ENCODE measurements at regions not wholly inside any gene's neighbourhood (a gene's known extent, or its start where the extent isn't known, plus 50 kb on each side); places are given as distances from the start of the nearest gene placed in this dataset.
"Not testable (repeated sequence)": the region's sequence is repeated elsewhere in the genome, so short reads cannot be mapped to it uniquely, and the experiment has no call there.

- Histone ChIP-seq H3K36me3 (no peaks in the 10 kb centered on the region), H3K27me3 (no peaks in the 10 kb centered on the region), H3K4me3 (no peak overlapping the region), H3K27ac (no peak overlapping the region), H3K4me1 (no peaks in the 10 kb centered on the region), H3K9me3 (no peaks in the 10 kb centered on the region)
- DNase-seq: no peak
- TF ChIP-seq CTCF (IDR thresholded peaks at IDR 0.05) (no peak), POLR2A (IDR thresholded peaks at IDR 0.05) (no peak), POLR2AphosphoS5 (IDR thresholded peaks at IDR 0.05) (no peak), EP300 (IDR thresholded peaks at IDR 0.05) (no peak)
- ATAC-seq (ENCODE audit: low FRiP score in 2 of 2): no peak
- 88 to 94% methylated on average over 2 of the region's 2 CpGs for WGBS, 2 donors
Observed at GRCh38 chr2:228372212-228372611, 190.7 kb upstream of the SPHKAP start.

- ATAC-seq (ENCODE audit: low FRiP score in 2 of 2): no peak
- H3K27me3 ChIP-seq: no peaks in the 10 kb centered on the region
- H3K36me3 ChIP-seq: no peaks in the 10 kb centered on the region
- 87 to 90% methylated on average over 5 of the region's 5 CpGs for WGBS, 2 donors
- TF ChIP-seq POLR2A (IDR thresholded peaks at IDR 0.05) (no peak), CTCF (IDR thresholded peaks at IDR 0.05) (no peak), POLR2AphosphoS5 (IDR thresholded peaks at IDR 0.05) (no peak), EP300 (IDR thresholded peaks at IDR 0.05) (no peak)
- H3K27ac ChIP-seq: no peak overlapping the region
- no peak overlapping the region for H3K4me3 ChIP-seq
- no peaks in the 10 kb centered on the region for H3K4me1 ChIP-seq
- H3K9me3 ChIP-seq: no peaks in the 10 kb centered on the region
- no peak for DNase-seq
Observed at GRCh38 chr2:228369400-228370031, 188.0 kb upstream of the SPHKAP start.

GRCh38 chr2:228367356-228367755 lies 185.9 kb upstream of the SPHKAP start:
- no peaks in the 10 kb centered on the region for H3K36me3 ChIP-seq
- WGBS, 2 donors: 78 to 88% methylated on average over 2 of the region's 2 CpGs
- H3K9me3 ChIP-seq: no peaks in the 10 kb centered on the region
- H3K4me1 ChIP-seq: no peaks in the 10 kb centered on the region
- DNase-seq (no peak), ATAC-seq (ENCODE audit: low FRiP score in 2 of 2) (no peak)
- no peak overlapping the region for H3K4me3 ChIP-seq
- TF ChIP-seq EP300 (IDR thresholded peaks at IDR 0.05): no peak
- TF ChIP-seq POLR2AphosphoS5 (IDR thresholded peaks at IDR 0.05): no peak
- no peak for TF ChIP-seq POLR2A (IDR thresholded peaks at IDR 0.05)
- no peak for TF ChIP-seq CTCF (IDR thresholded peaks at IDR 0.05)
- no peaks in the 10 kb centered on the region for H3K27me3 ChIP-seq
- no peak overlapping the region for H3K27ac ChIP-seq

GRCh38 chr2:228359473-228359872 lies 178.0 kb upstream of the SPHKAP start:
- TF ChIP-seq POLR2A (IDR thresholded peaks at IDR 0.05) (no peak), POLR2AphosphoS5 (IDR thresholded peaks at IDR 0.05) (no peak), EP300 (IDR thresholded peaks at IDR 0.05) (no peak), CTCF (IDR thresholded peaks at IDR 0.05) (no peak)
- Histone ChIP-seq H3K27me3 (no peaks in the 10 kb centered on the region), H3K27ac (no peak overlapping the region), H3K36me3 (no peaks in the 10 kb centered on the region), H3K4me1 (no peaks in the 10 kb centered on the region), H3K4me3 (no peak overlapping the region), H3K9me3 (no peaks in the 10 kb centered on the region)
- DNase-seq (no peak), ATAC-seq (ENCODE audit: low FRiP score in 2 of 2) (no peak)
- WGBS, 2 donors: 69 to 74% methylated on average over 1 of the region's 1 CpG

- Histone ChIP-seq H3K27me3 (no peaks in the 10 kb centered on the region), H3K4me1 (no peaks in the 10 kb centered on the region), H3K36me3 (no peaks in the 10 kb centered on the region), H3K4me3 (no peak overlapping the region), H3K27ac (no peak overlapping the region), H3K9me3 (no peaks in the 10 kb centered on the region)
- TF ChIP-seq EP300 (IDR thresholded peaks at IDR 0.05) (no peak), CTCF (IDR thresholded peaks at IDR 0.05) (no peak), POLR2A (IDR thresholded peaks at IDR 0.05) (no peak), POLR2AphosphoS5 (IDR thresholded peaks at IDR 0.05) (no peak)
- ATAC-seq (ENCODE audit: low FRiP score in 2 of 2) (no peak), DNase-seq (no peak)
- 46 to 70% methylated on average over 2 of the region's 2 CpGs for WGBS, 2 donors
Observed at GRCh38 chr2:228355897-228356296, 174.4 kb upstream of the SPHKAP start.

GRCh38 chr2:228352980-228353379 lies 171.5 kb upstream of the SPHKAP start:
- ATAC-seq (ENCODE audit: low FRiP score in 2 of 2); H3K9me3 ChIP-seq; H3K36me3 ChIP-seq; H3K4me3 ChIP-seq; H3K27ac ChIP-seq; H3K4me1 ChIP-seq; H3K27me3 ChIP-seq: not testable (repeated sequence)
- 84 to 87% methylated on average over 11 to 12 of the region's 12 CpGs for WGBS, 2 donors
- DNase-seq: peak in 1 of 2 donors; percentile 49
